22Rv1 (cell line): ENCODE measurements at regions not wholly inside any gene's neighbourhood (a gene's known extent, or its start where the extent isn't known, plus 50 kb on each side); places are given as distances from the start of the nearest gene placed in this dataset.

Experiments used
- CTCF ChIP-seq: fragments of 450-650 bp; IDR thresholded peaks from 2 replicates; pipeline ENCODE4 v1.5.1; 2017; ENCODE audit warnings: mild to moderate bottlenecking
- ZFX ChIP-seq: fragments of 450-650 bp; IDR thresholded peaks from 2 replicates; pipeline ENCODE4 v1.6.1; 2017; ENCODE audit warnings: antibody characterized with exemption, borderline replicate concordance

- TF ChIP-seq CTCF: no peak
- no peak for TF ChIP-seq ZFX
Measured at GRCh38 chr12:17866802-17867201, 223.2 kb downstream of the RERGL start.
